GM21381 (cell line): ENCODE measurements at regions not wholly inside any gene's neighbourhood (a gene's known extent, or its start where the extent isn't known, plus 50 kb on each side); places are given as distances from the start of the nearest gene placed in this dataset.

ENCODE experiments used
- ATAC-seq: cut with Tn5 transposase; IDR thresholded peaks from one replicate; pipeline ENCODE4 v1.9.1; 2021; ENCODE audit warnings: mild to moderate bottlenecking, moderate library complexity; ENCODE audit not compliant: unreplicated experiment

- ATAC-seq = no peak
Observed at GRCh38 chr18:55821219-55821618, 233.2 kb upstream of the TCF4 start.

- ATAC-seq = no peak
Observed at GRCh38 chr18:55819448-55819847, 231.5 kb upstream of the TCF4 start.

GRCh38 chr18:55818284-55818683, 230.3 kb upstream of the TCF4 start:
- no peak for ATAC-seq

GRCh38 chr18:55811925-55812324, 223.9 kb upstream of the TCF4 start:
- ATAC-seq = no peak

GRCh38 chr18:55805666-55806065, 217.7 kb upstream of the TCF4 start:
- no peak for ATAC-seq

- no peak for ATAC-seq
Observed at GRCh38 chr18:55795101-55795669, 207.2 kb upstream of the TCF4 start.

GRCh38 chr18:55794288-55795052, 206.5 kb upstream of the TCF4 start:
- ATAC-seq = no peak

- no peak for ATAC-seq
Observed at GRCh38 chr18:55790296-55790695, 202.3 kb upstream of the TCF4 start.

GRCh38 chr18:55787536-55788073, 199.6 kb upstream of the TCF4 start:
- ATAC-seq = no peak

- no peak for ATAC-seq
Observed at GRCh38 chr18:55786651-55787272, 198.8 kb upstream of the TCF4 start.

- no peak for ATAC-seq
Observed at GRCh38 chr18:55783921-55784320, 195.9 kb upstream of the TCF4 start.

- no peak for ATAC-seq
Observed at GRCh38 chr18:55781481-55781957, 193.5 kb upstream of the TCF4 start.

- ATAC-seq = no peak
Observed at GRCh38 chr18:55780586-55781071, 192.6 kb upstream of the TCF4 start.

GRCh38 chr18:55779691-55780585, 191.9 kb upstream of the TCF4 start:
- ATAC-seq = no peak

- ATAC-seq = no peak
Observed at GRCh38 chr18:55778788-55779690, 191.0 kb upstream of the TCF4 start.

GRCh38 chr18:55777666-55778304, 189.8 kb upstream of the TCF4 start:
- no peak for ATAC-seq

GRCh38 chr18:55775972-55776371, 188.0 kb upstream of the TCF4 start:
- ATAC-seq = no peak

GRCh38 chr18:55774505-55774904, 186.5 kb upstream of the TCF4 start:
- ATAC-seq = no peak

- ATAC-seq = no peak
Observed at GRCh38 chr18:55768255-55768654, 180.3 kb upstream of the TCF4 start.
